OCI-LY7 (cell line): ENCODE measurements at regions not wholly inside any gene's neighbourhood (a gene's known extent, or its start where the extent isn't known, plus 50 kb on each side); places are given as distances from the start of the nearest gene placed in this dataset.

Source experiments
- EZH2phosphoT487 ChIP-seq: fragments of 200-600 bp; sonication (generic); IDR thresholded peaks from 2 replicates; pipeline ENCODE4 v1.6.1; 2018; ENCODE audit warnings: low read depth, borderline replicate concordance, mild to moderate bottlenecking, mixed run types, antibody characterized with exemption, low read length, moderate library complexity, mixed read lengths
- TF ChIP-seq, protein P1 (sequence below): fragments of 200-600 bp; sonication (generic); conservative IDR thresholded peaks from 2 replicates; pipeline ENCODE4 v1.5.1; 2014; ENCODE audit warnings: mild to moderate bottlenecking, antibody characterized with exemption, low read length, moderate library complexity, mixed read lengths

DNA sequence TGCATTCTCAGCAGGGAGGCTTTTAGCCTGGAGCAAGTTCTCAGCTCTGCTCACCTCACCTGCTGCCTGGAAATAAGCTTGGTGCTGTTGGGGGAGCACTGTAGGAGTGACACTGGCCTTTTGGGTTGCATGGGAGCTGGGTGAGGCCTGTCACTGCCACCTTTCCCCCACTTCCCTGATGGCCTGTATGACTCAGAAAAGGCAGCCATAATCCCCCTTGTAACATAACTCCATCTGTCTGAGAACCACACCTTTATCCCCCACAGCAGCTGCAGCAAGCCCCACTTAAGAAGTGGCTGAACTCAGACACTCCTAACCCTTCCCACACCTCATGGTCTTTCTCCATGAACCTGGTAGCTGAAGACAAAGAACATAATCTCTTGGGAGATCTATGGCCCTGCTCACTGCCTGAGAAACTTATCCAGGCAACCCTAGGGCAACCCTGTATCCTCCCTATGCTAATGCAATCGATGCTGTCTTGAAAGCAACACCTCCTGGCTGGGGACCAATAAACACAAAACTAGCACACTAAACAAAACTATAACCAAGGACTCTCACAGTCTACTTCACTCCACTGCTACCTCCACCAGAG is 258.9 kb upstream of the OSR1 start:
- TF ChIP-seq, protein P1, sequence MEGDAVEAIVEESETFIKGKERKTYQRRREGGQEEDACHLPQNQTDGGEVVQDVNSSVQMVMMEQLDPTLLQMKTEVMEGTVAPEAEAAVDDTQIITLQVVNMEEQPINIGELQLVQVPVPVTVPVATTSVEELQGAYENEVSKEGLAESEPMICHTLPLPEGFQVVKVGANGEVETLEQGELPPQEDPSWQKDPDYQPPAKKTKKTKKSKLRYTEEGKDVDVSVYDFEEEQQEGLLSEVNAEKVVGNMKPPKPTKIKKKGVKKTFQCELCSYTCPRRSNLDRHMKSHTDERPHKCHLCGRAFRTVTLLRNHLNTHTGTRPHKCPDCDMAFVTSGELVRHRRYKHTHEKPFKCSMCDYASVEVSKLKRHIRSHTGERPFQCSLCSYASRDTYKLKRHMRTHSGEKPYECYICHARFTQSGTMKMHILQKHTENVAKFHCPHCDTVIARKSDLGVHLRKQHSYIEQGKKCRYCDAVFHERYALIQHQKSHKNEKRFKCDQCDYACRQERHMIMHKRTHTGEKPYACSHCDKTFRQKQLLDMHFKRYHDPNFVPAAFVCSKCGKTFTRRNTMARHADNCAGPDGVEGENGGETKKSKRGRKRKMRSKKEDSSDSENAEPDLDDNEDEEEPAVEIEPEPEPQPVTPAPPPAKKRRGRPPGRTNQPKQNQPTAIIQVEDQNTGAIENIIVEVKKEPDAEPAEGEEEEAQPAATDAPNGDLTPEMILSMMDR: no peak
- no peak for TF ChIP-seq EZH2phosphoT487
